Duodenal mucosa (tissue), 2 donors: ENCODE measurements at regions not wholly inside any gene's neighbourhood (a gene's known extent, or its start where the extent isn't known, plus 50 kb on each side); places are given as distances from the start of the nearest gene placed in this dataset.

Source experiments
- H3K27ac ChIP-seq: one replicate; pipeline ENCODE4 v1.7.0; 2013; ENCODE audit warnings: low read depth, low read length
- H3K27me3 ChIP-seq, 2 donors: one replicate each; pipeline ENCODE4 v1.7.0; 2013; ENCODE audit warnings: low read length in 2 of 2, control low read depth in 1 of 2; ENCODE audit not compliant: insufficient read depth in 2 of 2, control insufficient read depth in 1 of 2
- H3K36me3 ChIP-seq, 2 donors: one replicate each; pipeline ENCODE4 v1.7.0; 2013; ENCODE audit warnings: low read length in 2 of 2, control low read depth in 1 of 2; ENCODE audit not compliant: insufficient read depth in 2 of 2, control insufficient read depth in 1 of 2
- H3K4me1 ChIP-seq, 2 donors: one replicate each; pipeline ENCODE4 v1.7.0; 2013; ENCODE audit warnings: low read length in 2 of 2, control low read depth in 1 of 2; ENCODE audit not compliant: insufficient read depth in 2 of 2, control insufficient read depth in 1 of 2
- H3K4me3 ChIP-seq, 2 donors: one replicate each; pipeline ENCODE4 v1.7.0; 2013; ENCODE audit warnings: low read length in 2 of 2, low read depth in 1 of 2
- H3K9ac ChIP-seq, 2 donors: one replicate each; pipeline ENCODE4 v1.7.0; 2013; ENCODE audit warnings: low read length in 2 of 2, low read depth in 1 of 2
- H3K9me3 ChIP-seq, 2 donors: one replicate each; pipeline ENCODE4 v1.7.0; 2013; ENCODE audit warnings: low read length in 2 of 2, control low read depth in 1 of 2; ENCODE audit not compliant: control insufficient read depth in 1 of 2

DNA sequence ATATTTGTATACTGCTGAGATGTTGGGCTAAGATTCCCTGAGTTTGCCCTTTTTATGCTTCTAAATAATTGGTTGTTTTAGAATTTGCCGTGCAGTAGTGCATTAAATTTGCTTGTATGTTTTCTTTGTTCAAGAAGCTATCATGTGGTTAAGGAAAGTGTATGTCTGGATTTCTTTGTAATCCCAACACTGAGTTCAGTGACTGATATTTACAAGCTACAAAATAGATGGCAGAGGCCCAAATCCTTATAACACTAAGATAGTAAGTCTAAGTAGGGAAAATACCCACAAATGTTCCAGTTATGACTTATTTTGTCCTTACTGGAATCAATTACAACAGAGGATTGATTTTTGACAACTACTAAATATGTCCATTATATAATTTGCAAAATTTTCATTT is 435.0 kb upstream of the KLF12 start:
- Histone ChIP-seq H3K4me1 (no peaks in the 10 kb centered on the region), H3K27ac (no peak overlapping the region), H3K4me3 (no peak overlapping the region), H3K36me3 (no peaks in the 10 kb centered on the region), H3K27me3 (no peaks in the 10 kb centered on the region), H3K9me3 (no peaks in the 10 kb centered on the region), H3K9ac (no peak overlapping the region)

DNA sequence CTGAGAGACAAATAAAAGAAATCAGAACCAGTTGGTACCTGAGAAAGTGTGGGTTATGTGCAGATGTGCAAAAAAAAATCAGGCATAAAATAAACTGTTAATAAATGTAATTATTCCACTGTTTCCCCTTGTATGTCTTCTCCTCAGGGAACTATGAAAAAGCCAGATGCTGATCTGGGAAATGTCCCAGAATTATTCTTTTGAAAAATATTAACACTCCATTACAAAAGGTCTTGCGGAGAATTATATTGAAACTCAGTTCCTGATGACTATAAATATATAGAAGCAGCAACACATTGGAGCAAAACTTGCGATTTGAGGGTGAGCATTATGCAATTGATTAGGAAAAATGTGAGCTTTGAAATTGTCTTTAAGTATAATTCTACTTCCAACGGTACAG is 433.3 kb upstream of the KLF12 start:
- Histone ChIP-seq H3K9me3 (no peaks in the 10 kb centered on the region), H3K27ac (no peak overlapping the region), H3K4me3 (no peak overlapping the region), H3K9ac (no peak overlapping the region), H3K36me3 (no peaks in the 10 kb centered on the region), H3K27me3 (no peaks in the 10 kb centered on the region), H3K4me1 (no peaks in the 10 kb centered on the region)

DNA sequence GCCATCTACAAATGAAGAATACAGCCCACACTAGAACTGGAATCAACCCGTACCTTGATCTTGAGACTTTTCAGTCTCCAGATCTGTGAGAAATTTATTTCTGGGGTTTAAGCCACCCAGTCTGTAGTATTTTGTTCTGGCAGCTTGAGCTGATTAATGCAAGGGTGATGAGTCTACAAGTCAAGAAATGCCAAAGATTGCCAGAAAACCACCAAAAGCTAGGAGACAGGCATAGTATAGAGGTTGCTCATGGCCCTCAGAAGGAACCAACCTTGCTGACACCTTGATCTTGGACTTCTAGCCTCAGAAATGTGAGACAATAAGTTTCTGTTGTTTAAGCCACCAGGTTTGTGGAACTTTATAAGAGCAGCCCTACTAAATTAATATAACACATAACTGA is 428.2 kb upstream of the KLF12 start:
- H3K4me3 ChIP-seq, result no peak overlapping the region
- H3K27ac ChIP-seq, result no peak overlapping the region
- H3K27me3 ChIP-seq, result no peaks in the 10 kb centered on the region
- no peak overlapping the region for H3K9ac ChIP-seq
- no peaks in the 10 kb centered on the region for H3K9me3 ChIP-seq
- H3K36me3 ChIP-seq, result no peaks in the 10 kb centered on the region
- no peaks in the 10 kb centered on the region for H3K4me1 ChIP-seq

DNA sequence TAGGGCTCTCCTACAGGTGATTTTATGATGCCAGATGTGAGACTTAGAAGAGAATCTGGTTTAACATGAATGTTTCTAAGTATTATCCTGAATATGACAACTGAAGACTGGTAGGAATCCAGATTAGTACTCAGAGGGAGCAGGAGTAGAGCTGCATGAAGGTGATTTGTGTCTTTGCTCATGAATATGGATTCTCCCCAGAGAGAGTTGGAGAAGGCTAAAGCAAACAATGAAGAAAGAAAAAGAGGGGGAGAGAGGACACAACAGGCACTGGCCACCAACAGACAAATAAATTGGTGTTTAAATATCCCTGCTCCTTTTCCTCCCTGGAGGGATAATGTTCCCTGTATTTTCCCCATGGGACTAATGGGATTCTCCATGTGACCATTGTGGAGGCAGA is 427.0 kb upstream of the KLF12 start:
- H3K9ac ChIP-seq, result no peak overlapping the region
- H3K27me3 ChIP-seq, result no peaks in the 10 kb centered on the region
- no peaks in the 10 kb centered on the region for H3K36me3 ChIP-seq
- H3K9me3 ChIP-seq, result no peaks in the 10 kb centered on the region
- no peak overlapping the region for H3K27ac ChIP-seq
- no peaks in the 10 kb centered on the region for H3K4me1 ChIP-seq
- no peak overlapping the region for H3K4me3 ChIP-seq

DNA sequence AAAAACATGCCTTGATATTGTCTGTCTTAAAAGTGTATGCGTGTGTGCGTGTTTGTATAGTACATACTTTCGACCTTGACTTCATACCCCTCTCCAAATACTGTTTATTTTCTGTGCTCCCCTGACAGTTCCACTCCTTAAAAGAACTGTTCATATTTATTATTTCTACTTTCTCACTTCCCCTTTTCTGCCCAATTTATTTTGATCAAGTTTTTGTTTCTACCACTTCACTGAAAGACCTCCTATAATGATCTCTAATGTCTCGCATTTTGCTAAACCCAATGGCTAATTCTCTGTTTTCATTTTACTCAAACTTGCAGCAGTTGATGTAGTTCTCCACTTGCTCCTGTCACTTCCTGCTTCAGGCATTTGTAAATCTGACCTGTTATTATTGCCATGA is 426.1 kb upstream of the KLF12 start:
- no peaks in the 10 kb centered on the region for H3K27me3 ChIP-seq
- H3K27ac ChIP-seq, result no peak overlapping the region
- H3K4me1 ChIP-seq, result no peaks in the 10 kb centered on the region
- no peak overlapping the region for H3K4me3 ChIP-seq
- H3K9ac ChIP-seq, result no peak overlapping the region
- no peaks in the 10 kb centered on the region for H3K9me3 ChIP-seq
- no peaks in the 10 kb centered on the region for H3K36me3 ChIP-seq

GRCh38 chr13:74557870-74558269 is 423.7 kb upstream of the KLF12 start:
- Histone ChIP-seq H3K36me3 (no peaks in the 10 kb centered on the region), H3K9ac (no peak overlapping the region), H3K4me3 (no peak overlapping the region), H3K27me3 (no peaks in the 10 kb centered on the region), H3K4me1 (no peaks in the 10 kb centered on the region), H3K9me3 (no peaks in the 10 kb centered on the region), H3K27ac (no peak overlapping the region)

- no peaks in the 10 kb centered on the region for H3K9me3 ChIP-seq
- no peaks in the 10 kb centered on the region for H3K36me3 ChIP-seq
- H3K27ac ChIP-seq, result no peak overlapping the region
- H3K4me3 ChIP-seq, result no peak overlapping the region
- H3K27me3 ChIP-seq, result no peaks in the 10 kb centered on the region
- no peak overlapping the region for H3K9ac ChIP-seq
- H3K4me1 ChIP-seq, result no peaks in the 10 kb centered on the region
Observed at GRCh38 chr13:74555651-74556420, 421.6 kb upstream of the KLF12 start.

DNA sequence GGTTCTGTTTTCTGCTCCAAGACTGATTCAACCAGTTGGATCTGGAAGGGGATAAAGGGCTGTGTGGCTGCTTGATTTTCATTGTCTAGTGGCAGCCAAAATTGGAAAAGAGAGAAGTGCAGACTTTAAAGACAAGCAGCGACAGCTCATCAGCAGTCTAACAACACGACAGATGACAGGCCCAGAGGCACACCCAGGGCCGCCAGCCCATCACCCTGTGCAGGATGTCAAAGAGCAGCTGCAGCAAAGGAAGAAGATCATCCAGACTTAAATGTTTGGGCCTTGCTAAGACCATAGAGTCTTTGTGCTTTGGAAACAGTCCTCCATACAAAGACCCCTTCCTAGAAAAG is 421.0 kb upstream of the KLF12 start:
- no peak overlapping the region for H3K9ac ChIP-seq
- H3K4me3 ChIP-seq, result no peak overlapping the region
- H3K36me3 ChIP-seq, result no peaks in the 10 kb centered on the region
- no peaks in the 10 kb centered on the region for H3K27me3 ChIP-seq
- no peaks in the 10 kb centered on the region for H3K9me3 ChIP-seq
- no peak overlapping the region for H3K27ac ChIP-seq
- H3K4me1 ChIP-seq, result no peaks in the 10 kb centered on the region

DNA sequence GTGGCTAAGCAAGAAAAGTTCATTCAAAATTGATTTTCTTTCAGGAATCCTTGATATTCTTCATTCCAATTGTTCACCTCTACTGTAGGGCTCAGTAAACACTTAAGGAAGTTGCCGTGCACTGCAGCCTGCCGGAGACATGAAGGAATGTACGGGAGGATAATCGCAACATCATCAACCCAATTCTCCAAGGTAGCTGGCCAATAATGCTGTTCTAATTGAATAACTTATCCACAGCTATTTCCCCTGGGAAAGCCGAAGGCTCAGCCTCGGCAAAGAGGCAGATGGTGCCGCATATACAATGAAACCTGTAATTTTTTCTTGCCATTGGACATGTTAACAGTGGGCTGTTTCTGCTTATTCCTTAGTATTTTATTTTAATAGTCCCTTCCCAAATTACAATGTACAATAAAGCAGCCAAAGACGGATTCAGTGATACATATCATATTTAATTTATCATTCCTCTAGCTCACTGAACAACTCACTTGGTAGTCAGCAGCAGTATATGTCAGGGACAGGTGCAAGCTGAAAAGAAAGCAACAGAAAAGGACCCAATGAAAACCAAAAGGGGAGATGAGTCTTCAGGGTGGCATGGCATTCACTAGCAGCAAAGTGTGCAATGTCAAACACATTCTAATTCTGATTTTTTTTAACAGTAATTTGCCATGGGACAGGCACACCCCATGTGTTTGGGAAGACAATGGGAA is 420.5 kb upstream of the KLF12 start:
- Histone ChIP-seq H3K27ac (no peak overlapping the region), H3K4me3 (no peak overlapping the region), H3K9me3 (no peaks in the 10 kb centered on the region), H3K4me1 (no peaks in the 10 kb centered on the region), H3K9ac (no peak overlapping the region), H3K36me3 (no peaks in the 10 kb centered on the region), H3K27me3 (no peaks in the 10 kb centered on the region)

- Histone ChIP-seq H3K27ac (no peak overlapping the region), H3K36me3 (no peaks in the 10 kb centered on the region), H3K9me3 (no peaks in the 10 kb centered on the region), H3K4me3 (no peak overlapping the region), H3K9ac (no peak overlapping the region), H3K4me1 (no peaks in the 10 kb centered on the region), H3K27me3 (no peaks in the 10 kb centered on the region)
Observed at GRCh38 chr13:74550039-74550438, 415.8 kb upstream of the KLF12 start.
